ENCODE measurements at regions not wholly inside any gene's neighbourhood (a gene's known extent, or its start where the extent isn't known, plus 50 kb on each side); places are given as distances from the start of the nearest gene placed in this dataset.

DNA sequence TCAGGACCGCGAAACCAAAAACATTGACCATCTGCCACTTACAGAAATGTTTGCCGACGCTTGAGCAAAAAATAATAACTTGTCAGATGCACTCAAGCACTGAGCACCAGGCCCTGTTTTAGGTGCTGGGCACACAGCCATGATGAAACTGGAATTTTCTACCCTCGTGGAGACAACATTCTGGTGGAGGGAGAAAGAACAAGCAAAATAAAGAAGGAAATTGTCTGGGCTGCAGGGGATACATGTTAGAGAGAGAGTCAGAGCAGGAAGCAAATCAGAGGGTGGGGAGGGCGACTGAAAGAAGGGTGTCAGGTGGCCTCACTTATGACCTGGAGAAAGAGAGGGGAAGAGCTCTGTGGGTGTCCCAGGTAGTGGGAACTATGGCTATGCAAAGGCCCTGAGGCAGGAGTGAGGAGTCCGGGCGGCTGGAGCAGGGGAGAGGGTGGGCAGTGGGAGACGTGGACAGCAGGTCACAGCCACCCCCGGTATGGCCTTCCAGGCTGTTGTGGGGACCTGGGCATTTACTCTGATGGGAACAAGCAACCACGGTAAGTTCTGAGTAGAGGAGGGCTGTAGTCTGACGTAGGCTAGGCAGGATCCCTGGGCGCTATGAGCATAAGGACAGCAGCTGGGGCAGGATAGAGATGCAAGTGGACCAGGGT lies 78.8 kb downstream of the MYEOV start:
- no peak for TF ChIP-seq CTCF (IDR thresholded peaks at IDR 0.05; ENCODE audit: control extremely low read depth, extremely low read depth)
- Histone ChIP-seq H3K36me3 (ENCODE audit: control insufficient read depth in 4 of 4, insufficient read depth in 4 of 4, low read length in 4 of 4) (peaks cover 0 to 3% (median 0%) of the 10 kb centered on the region in 4 donors), H3K9me3 (ENCODE audit: control insufficient read depth in 4 of 4, insufficient read depth in 3 of 4, low read length in 3 of 4) (peaks cover 0 to 4% (median 0%) of the 10 kb centered on the region in 4 donors), H3K27ac (ENCODE audit: low read depth in 1 of 2, low read length in 1 of 2) (no peak overlapping the region), H3K9ac (ENCODE audit: insufficient read depth in 1 of 2, low read length in 2 of 2) (no peak overlapping the region), H3K27me3 (ENCODE audit: control insufficient read depth in 3 of 3, insufficient read depth in 3 of 3, low read length in 2 of 3) (no peaks in the 10 kb centered on the region), H3K4me3 (no peak overlapping the region), H3K4me1 (ENCODE audit: control insufficient read depth in 5 of 5, insufficient read depth in 5 of 5, low read length in 5 of 5) (peaks cover 0 to 18% (median 11%) of the 10 kb centered on the region in 5 donors)
- WGBS, 2 donors, result 90 to 93% methylated on average over 13 of the region's 13 CpGs
- no peak for ATAC-seq (ENCODE audit: insufficient read depth, low FRiP score)
- peak in 2 of 3 donors; percentile 10 to 33 for DNase-seq

DNA sequence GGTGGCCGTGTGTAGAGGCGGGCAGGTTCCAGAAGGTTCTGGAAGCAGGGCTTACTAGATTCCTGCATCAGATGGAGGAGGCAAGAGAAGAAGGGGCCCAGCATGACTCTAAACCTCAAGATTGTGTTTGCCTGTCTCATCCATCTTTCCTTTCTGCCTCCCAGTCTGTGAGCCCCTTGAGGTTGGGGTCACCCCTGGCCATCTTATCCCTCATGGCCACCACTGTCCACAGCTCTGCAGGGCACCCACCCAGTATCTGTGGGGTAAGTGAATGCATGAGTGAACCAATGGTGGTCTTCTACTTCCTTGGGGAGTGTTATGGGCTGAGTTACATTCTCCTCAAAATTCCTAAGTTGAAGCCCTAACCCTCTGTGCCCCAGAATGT lies 79.3 kb downstream of the MYEOV start:
- Histone ChIP-seq H3K4me1 (ENCODE audit: control insufficient read depth in 5 of 5, insufficient read depth in 5 of 5, low read length in 5 of 5) (peaks cover 0 to 16% (median 6%) of the 10 kb centered on the region in 5 donors), H3K27ac (ENCODE audit: low read depth in 1 of 2, low read length in 1 of 2) (no peak overlapping the region), H3K36me3 (ENCODE audit: control insufficient read depth in 4 of 4, insufficient read depth in 4 of 4, low read length in 4 of 4) (peaks cover 0 to 3% (median 0%) of the 10 kb centered on the region in 4 donors), H3K9me3 (ENCODE audit: control insufficient read depth in 4 of 4, insufficient read depth in 3 of 4, low read length in 3 of 4) (peaks cover 0 to 4% (median 0%) of the 10 kb centered on the region in 4 donors), H3K27me3 (ENCODE audit: control insufficient read depth in 3 of 3, insufficient read depth in 3 of 3, low read length in 2 of 3) (no peaks in the 10 kb centered on the region), H3K4me3 (no peak overlapping the region), H3K9ac (ENCODE audit: insufficient read depth in 1 of 2, low read length in 2 of 2) (no peak overlapping the region)
- no peak for ATAC-seq (ENCODE audit: insufficient read depth, low FRiP score)
- WGBS, 2 donors, result 83 to 90% methylated on average over 1 to 2 of the region's 2 CpGs
- TF ChIP-seq CTCF (IDR thresholded peaks at IDR 0.05; ENCODE audit: control extremely low read depth, extremely low read depth), result no peak
- DNase-seq, result peak in 1 of 3 donors; percentile 6

GRCh38 chr11:69374110-69374945 lies 80.4 kb downstream of the MYEOV start:
- H3K27me3 ChIP-seq (ENCODE audit: control insufficient read depth in 3 of 3, insufficient read depth in 3 of 3, low read length in 2 of 3), result no peaks in the 10 kb centered on the region
- peaks cover 0 to 13% (median 5%) of the 10 kb centered on the region in 5 donors for H3K4me1 ChIP-seq (ENCODE audit: control insufficient read depth in 5 of 5, insufficient read depth in 5 of 5, low read length in 5 of 5)
- H3K4me3 ChIP-seq, result no peak overlapping the region
- no peaks in the 10 kb centered on the region for H3K36me3 ChIP-seq (ENCODE audit: control insufficient read depth in 4 of 4, insufficient read depth in 4 of 4, low read length in 4 of 4)
- no peak overlapping the region for H3K27ac ChIP-seq (ENCODE audit: low read depth in 1 of 2, low read length in 1 of 2)
- TF ChIP-seq CTCF (IDR thresholded peaks at IDR 0.05; ENCODE audit: control extremely low read depth, extremely low read depth), result no peak
- no peak overlapping the region for H3K9ac ChIP-seq (ENCODE audit: insufficient read depth in 1 of 2, low read length in 2 of 2)
- 53 to 67% methylated on average over 22 of the region's 22 CpGs for WGBS, 2 donors
- H3K9me3 ChIP-seq (ENCODE audit: control insufficient read depth in 4 of 4, insufficient read depth in 3 of 4, low read length in 3 of 4), result peaks cover 0 to 2% (median 0%) of the 10 kb centered on the region in 4 donors
- DNase-seq, result peak in 1 of 3 donors; percentile 14
- no peak for ATAC-seq (ENCODE audit: insufficient read depth, low FRiP score)

Data from lung (tissue), 11 donors.